AG20443 (cell line): ENCODE measurements at regions not wholly inside any gene's neighbourhood (a gene's known extent, or its start where the extent isn't known, plus 50 kb on each side); places are given as distances from the start of the nearest gene placed in this dataset.
"Not testable (repeated sequence)": the region's sequence is repeated elsewhere in the genome, so short reads cannot be mapped to it uniquely, and the experiment has no call there.

Source experiments
- DNase-seq: peaks from one replicate; pipeline ENCODE4 v3.0.0; 2012; ENCODE audit warnings: low spot score, mixed read lengths

- no peak for DNase-seq
Measured at GRCh38 chr16:31702796-31703195, 170.8 kb upstream of the ZNF267 start.

GRCh38 chr16:31703526-31704128 lies 170.0 kb upstream of the ZNF267 start:
- no peak for DNase-seq

GRCh38 chr16:31704138-31704537 lies 169.5 kb upstream of the ZNF267 start:
- DNase-seq: peak; percentile 2

- peak; percentile 2 for DNase-seq
Measured at GRCh38 chr16:31705371-31705770, 168.2 kb upstream of the ZNF267 start.

- peak; percentile 1 for DNase-seq
Measured at GRCh38 chr16:31706318-31706717, 167.3 kb upstream of the ZNF267 start.

- no peak for DNase-seq
Measured at GRCh38 chr16:31706925-31707324, 166.7 kb upstream of the ZNF267 start.

GRCh38 chr16:31707743-31708335 lies 165.8 kb upstream of the ZNF267 start:
- DNase-seq: peak; percentile 2

- no peak for DNase-seq
Measured at GRCh38 chr16:31708348-31708747, 165.3 kb upstream of the ZNF267 start.

GRCh38 chr16:31709181-31709580 lies 164.4 kb upstream of the ZNF267 start:
- no peak for DNase-seq

GRCh38 chr16:31710134-31710533 lies 163.5 kb upstream of the ZNF267 start:
- no peak for DNase-seq

GRCh38 chr16:31710880-31711279 lies 162.7 kb upstream of the ZNF267 start:
- peak; percentile 3 for DNase-seq

- peak; percentile 2 for DNase-seq
Measured at GRCh38 chr16:31711344-31711845, 162.2 kb upstream of the ZNF267 start.

- DNase-seq: no peak
Measured at GRCh38 chr16:31712064-31712540, 161.5 kb upstream of the ZNF267 start.

GRCh38 chr16:31713071-31713944 lies 160.3 kb upstream of the ZNF267 start:
- peak; percentile 96 for DNase-seq

- peak; percentile 8 for DNase-seq
Measured at GRCh38 chr16:31713945-31714902, 159.4 kb upstream of the ZNF267 start.

GRCh38 chr16:31714903-31715504 lies 158.6 kb upstream of the ZNF267 start:
- DNase-seq: peak; percentile 4

GRCh38 chr16:31715915-31716314 lies 157.7 kb upstream of the ZNF267 start:
- peak; percentile 2 for DNase-seq

- no peak for DNase-seq
Measured at GRCh38 chr16:31718998-31719397, 154.6 kb upstream of the ZNF267 start.

- no peak for DNase-seq
Measured at GRCh38 chr16:31727553-31727952, 146.1 kb upstream of the ZNF267 start.

GRCh38 chr16:31734265-31734664 lies 139.3 kb upstream of the ZNF267 start:
- no peak for DNase-seq

GRCh38 chr16:31745098-31745497 lies 128.5 kb upstream of the ZNF267 start:
- not testable (repeated sequence) for DNase-seq
